HG03565 (cell line): ENCODE measurements at regions not wholly inside any gene's neighbourhood (a gene's known extent, or its start where the extent isn't known, plus 50 kb on each side); places are given as distances from the start of the nearest gene placed in this dataset.
"Not testable (repeated sequence)": the region's sequence is repeated elsewhere in the genome, so short reads cannot be mapped to it uniquely, and the experiment has no call there.

ENCODE experiments used
- ATAC-seq: cut with Tn5 transposase; IDR thresholded peaks from one replicate; pipeline ENCODE4 v1.9.1; 2021; ENCODE audit warnings: mild to moderate bottlenecking, moderate library complexity; ENCODE audit not compliant: unreplicated experiment

DNA sequence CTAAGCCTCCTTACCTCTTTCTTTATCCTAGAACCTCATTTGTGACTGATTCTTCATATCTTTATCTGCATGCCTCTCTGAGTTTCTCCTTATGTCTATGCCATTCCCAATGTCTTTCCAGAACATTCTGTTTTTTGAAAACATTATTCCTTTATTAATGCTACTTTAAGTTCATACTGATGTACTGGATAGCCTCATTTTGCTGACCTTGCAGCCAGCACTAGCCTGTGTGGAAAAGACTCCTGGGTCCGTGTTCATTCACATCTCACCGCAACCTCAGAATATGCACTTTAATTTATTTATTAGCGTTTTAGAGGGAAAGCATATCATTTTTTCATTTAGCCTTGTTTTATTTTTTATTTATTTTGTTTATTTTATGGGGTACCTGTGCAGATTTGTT is 208.1 kb upstream of the NPVF start:
- no peak for ATAC-seq

DNA sequence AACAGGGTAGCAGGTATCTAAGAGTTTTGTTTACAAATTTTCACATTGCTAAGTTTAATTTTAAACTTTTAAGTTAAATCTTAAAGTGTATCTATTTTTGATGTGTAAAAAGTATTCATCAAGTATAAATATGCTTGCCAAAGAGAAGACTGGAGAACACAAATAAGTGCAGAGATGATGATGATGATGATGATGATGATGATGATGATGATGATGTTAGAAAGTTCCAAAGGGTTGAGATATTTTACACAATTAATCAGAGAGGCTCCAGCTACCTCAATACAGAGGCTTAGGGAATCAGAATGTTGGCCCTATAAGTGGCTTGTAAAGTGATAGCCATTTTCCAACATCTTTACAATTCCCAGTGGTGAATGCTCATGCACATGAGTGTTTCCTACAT is 209.0 kb upstream of the NPVF start:
- no peak for ATAC-seq

DNA sequence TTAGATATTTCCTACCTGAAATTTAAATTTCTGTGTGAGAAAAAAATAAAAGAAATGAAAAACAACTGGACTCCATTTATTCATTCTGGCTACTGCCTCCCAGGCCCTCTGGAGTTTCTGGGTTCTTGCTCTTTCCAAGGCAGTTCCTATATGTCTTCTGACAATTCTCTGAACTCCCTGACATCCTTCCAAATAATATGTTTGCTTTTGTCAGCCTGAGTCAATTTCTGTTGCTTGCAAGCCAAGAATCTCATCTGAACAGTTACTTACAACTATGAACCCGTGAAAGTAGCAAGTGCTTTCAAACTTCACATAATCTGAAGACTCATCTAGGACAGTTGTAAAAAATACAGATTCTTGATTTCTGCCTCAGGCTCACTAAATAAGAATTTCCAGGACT is 216.7 kb upstream of the NPVF start:
- ATAC-seq, result no peak

DNA sequence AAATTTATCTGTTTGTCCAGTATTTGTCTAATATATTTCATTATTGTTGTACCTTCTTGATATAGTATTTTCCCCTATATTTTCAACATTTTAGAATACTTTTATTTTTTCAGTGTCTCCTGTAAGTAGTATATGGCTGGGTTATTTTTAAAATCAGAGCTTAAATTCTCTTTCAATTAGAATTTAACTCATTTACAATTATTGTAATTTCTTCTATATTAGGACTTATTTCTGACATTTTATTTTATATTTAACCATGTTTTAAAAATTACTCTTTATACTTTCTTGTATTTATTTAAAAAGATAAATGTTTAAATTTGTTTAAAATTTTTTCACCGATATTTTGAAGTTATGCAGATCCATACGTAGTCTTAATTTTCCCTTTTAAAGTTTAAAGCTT is 220.0 kb upstream of the NPVF start:
- no peak for ATAC-seq

DNA sequence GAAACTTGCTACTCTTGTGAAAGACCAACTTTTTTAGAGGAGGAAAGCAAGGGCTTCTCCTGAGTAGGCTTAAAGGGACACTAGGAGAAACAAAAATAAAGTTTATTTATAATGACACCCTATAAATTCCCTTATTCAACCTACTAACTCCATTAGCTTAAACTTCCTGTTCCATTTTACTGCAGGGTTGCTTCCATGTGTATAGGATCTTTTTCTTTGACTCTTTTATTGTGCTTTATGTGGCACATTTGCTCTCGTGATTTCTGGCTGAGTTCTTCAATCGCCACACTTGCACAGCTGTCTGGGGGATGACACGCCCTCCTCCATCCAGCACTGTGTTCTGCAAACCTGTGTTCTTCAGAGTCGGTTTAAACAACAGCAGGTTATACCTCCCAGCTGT is 225.7 kb upstream of the NPVF start:
- ATAC-seq, result no peak

DNA sequence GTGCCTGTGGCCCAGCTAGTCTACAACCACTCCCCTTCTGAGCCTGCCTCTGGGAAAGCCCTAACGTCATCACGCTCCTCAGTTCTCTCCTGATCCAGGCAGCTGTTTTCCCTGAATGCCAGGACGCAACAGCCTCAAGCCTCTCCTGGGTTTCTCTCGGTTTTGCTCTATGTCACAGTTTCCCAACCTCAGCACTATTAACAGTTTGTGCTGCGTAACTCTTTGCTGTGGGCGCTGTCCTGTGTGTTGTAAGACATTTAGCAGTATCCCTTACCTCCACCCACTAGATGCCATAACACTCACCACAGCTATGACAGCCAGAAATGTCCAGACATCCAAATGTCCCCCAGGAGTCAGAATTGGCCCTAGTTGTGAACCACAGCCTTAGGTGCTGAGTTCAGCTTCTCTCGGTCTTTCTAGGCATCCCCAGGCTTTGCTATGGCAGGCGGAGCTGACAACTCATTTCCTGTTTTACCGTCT is 226.3 kb upstream of the NPVF start:
- ATAC-seq, result no peak

DNA sequence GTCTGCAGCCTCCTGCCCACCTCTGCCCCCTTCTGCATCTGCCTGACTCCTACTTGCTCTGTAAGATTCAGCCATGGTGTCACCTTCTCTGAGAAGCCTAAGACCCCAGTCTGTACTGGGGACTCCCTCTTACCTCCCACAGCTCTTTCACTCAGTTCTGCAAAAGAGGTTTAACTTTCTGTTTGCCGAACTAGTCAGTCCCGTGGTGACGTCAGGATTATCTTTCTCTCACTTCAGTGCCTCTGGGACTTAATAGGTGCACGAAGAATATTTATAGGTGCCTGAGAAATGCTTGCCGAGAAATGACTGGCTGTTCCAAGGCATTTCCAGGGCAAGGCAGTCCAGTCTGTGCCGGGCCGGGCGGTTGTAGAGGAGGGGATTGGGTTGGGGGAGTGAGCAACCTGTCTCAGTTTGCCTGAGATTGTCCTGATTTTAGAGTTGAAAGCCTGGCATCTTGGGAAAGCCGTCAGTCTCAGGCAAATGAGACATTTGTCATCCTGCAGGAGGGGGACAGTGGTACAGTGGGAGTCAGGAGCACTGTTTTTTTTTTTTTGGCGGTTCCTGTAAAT is 227.5 kb upstream of the NPVF start:
- ATAC-seq, result no peak

DNA sequence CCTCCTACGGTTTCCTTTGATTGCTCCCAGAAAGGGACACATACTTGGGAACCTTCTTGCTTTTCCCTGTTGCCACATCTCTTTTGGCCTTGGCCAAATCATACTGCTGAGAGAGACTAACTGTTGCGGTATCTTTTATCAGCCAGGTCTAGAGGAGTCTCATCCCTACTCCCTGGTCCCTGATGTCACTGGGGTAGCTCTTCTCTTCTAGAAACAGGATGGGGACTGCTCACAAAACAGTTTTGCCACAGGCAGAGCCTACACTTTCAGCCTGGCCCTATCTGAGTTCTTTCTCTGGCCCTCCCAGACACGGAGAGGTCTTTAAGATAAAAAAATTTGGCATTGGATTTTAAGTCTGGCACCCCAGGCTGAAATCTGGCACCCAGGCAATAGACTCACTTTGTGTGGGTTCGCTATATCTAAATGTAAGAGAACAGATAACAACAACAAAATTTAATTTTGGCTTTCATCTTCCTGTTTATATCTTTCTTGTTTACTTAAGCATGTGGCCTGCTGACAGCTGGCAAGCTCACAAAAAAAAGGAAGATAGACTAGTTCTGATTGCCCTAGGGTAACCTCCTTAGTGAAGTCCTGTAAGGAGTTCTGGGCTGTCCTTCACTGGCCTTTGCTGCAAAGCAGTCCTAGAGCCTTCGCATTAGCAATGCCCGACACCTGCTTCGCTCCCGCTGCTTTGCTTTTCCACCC is 228.3 kb upstream of the NPVF start:
- ATAC-seq, result no peak

DNA sequence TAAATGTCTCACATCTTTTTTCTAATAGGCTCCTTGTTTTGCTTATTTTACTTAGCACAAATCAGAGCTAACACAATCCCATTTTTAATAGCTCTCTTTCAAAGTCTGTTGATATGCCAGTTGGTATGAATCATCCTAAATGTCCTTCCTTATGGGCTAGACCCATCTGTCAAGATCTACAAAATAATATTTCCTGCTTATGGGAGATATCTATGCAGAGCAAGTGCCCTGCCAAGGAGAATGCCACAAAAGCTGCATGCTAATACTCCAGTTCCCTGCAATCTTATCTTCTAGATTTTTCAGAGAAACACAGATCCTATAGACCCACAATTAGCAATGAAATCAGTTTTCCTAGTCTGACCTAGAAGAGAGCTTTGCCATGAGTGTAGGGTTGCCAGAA is 230.8 kb upstream of the NPVF start:
- ATAC-seq, result no peak

DNA sequence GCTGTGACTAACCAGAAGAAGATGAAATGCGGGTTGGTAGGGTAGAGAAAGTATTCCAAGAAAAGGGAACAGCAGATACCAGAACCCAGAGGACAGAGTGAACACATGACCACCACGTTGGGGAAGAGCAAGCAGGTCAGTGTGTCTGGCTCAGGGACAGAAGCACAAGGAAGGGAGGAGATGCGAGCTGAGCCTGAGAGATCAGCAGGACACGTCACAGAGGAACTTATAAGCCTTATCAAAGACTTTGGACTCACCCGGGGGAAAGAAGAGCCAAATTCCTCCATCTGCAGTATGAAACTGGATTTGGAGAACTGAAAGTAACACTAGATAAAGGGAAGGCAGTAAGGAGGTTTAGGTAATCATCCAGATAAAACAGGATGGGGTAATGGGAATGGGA is 232.1 kb upstream of the NPVF start:
- no peak for ATAC-seq

DNA sequence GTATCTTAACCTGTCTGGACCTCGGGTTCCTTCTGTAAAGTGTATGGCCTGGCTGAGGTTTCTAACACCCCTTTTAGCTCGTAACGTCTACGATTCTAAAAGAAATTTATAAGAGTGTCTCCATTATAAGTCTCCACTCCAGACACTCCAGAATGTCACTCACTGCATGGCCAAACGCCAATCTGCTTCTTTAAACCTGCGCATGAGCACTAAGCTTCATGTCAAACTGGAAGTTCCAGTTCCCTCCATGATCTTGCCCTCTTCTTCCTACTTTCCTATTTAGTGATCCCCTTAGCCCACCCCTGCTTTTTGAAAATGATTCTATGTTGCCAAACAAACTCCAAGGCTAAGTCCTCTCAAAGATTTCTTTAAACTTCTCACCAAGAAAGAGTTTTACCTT is 241.4 kb upstream of the NPVF start:
- no peak for ATAC-seq

DNA sequence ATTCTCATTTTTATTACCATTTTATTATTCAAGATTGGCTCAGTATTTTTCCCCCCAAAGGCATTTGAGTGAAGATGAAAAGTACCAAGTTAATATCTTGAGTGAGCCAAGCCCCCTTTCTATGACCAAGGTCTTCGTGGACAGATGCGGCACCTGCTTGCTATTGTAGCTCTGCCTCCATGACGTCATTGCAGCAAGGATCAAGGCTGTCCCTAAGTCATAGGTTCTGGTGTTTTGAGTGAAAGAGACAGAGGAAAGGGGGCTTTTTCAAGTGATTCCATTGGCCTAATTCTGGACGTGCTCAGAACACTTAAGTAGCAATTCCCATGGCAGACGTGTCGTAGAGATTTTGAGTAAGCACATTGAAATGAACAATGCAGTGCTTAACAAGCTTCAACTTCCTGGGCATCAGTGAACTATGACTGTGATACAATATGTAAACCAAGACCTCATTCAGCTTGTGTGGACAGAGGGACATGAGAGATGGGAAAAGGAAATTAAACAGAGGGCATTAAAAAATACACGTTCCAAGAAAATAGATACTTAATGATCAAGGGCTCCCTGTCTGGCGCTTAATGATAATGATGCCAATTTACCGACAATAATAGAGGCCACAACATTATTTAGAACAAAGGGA is 248.7 kb upstream of the NPVF start:
- no peak for ATAC-seq

DNA sequence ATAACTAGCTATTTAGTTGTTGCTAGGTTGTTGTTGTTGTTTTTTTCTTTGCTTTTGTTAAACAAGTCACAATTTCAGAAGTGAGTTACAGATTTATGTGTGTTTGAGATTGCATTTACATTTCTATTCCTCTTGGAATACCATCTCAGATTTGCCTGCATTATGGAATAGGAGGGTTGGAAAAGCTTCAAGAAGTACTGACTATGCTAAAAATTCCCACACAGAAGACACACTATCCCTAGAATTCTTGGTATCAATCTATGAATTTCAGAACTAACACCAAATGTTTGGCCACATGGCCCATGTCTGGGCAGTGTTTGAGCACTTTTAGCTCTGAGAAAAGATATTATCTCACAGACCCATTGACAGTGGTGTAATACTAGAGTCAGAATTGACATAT is 249.9 kb upstream of the NPVF start:
- not testable (repeated sequence) for ATAC-seq

DNA sequence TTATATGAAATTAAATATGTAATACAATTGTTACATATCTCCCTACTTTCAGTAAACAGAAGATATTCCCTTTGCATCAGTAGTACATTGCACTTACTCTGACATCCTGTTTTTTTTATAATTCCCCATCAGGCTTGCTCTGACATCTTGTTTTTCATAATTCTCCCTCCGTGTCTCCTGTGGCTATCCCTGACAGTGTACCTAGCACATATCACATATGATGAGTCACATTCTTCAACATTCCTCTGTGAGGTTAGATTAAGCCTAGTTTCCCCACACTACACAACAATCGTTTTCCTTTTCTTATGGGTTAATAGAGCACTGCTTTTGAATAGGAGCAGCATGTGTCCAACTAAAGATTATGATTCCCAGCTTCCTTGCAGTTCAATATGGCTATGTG is 250.6 kb upstream of the NPVF start:
- ATAC-seq, result no peak

DNA sequence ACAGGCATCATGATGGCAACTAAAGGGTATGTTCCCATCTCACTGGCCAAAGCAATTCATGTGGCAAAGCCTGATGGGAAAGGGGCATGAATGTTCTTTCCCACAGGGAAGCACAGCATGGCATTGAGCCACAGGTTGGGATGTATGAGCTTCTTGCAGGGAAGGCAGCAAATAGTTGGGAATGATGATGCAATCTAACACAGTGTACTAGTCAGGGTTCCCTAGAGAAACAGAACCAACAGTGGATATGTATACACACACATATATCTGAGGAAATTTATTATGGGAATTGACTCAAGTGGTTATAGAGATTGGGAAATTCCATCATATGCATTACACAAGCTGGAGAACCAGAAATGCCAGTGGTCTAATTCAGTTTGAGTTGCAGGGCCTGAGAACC is 253.6 kb upstream of the NPVF start:
- no peak for ATAC-seq

DNA sequence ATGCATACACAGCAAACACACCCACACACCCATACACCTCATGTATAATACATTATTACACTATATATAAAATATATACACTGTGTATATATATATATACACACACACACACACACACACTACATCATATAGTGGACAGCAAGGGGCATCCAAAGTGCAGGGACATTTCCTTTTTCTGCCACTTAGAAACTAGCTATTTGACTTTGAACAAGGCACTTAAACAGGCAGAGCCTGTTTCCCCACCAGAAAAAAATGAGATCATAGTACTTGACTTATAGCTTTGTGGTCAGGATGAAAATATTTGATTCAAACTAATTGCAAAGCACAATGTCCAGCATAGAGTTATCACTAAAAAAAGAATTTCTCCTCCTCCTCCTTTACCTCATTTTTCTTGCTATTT is 254.3 kb upstream of the NPVF start:
- no peak for ATAC-seq

DNA sequence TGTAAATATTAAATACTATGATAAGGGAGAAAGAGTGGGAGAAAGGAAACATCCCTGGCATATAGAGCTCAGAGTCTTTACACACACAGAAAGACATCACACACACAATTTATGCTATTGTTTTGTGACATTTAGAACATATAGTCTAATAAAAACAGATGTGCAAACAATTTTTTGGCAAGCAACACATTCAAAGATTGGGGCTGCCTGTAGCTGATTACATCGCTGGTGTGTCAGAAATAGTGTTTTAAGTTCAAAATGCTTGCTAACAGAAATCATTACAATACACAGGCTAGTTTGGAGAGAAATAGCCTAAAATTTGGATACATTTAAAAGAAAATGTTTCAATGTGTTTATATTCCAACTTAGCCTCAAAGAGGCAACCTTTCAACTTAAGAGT is 256.7 kb upstream of the NPVF start:
- no peak for ATAC-seq

DNA sequence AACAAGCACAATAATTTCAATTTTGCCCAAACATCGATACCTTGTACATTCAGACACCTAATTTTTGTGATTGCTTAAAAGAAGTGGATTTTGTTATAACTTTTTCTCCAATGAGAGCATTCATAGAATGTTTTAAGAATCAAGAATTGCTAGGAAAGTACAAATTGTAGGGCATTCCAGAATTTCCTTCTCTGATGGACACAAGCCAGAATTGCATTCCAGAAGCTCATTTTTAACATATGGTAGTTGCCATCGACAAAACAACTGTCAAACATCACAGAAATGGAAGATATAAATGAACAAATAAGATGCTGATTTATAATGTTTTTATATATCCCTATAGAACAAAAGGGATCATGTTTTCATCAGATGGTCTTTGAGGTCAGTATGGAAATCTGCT is 258.4 kb upstream of the NPVF start:
- ATAC-seq, result no peak

DNA sequence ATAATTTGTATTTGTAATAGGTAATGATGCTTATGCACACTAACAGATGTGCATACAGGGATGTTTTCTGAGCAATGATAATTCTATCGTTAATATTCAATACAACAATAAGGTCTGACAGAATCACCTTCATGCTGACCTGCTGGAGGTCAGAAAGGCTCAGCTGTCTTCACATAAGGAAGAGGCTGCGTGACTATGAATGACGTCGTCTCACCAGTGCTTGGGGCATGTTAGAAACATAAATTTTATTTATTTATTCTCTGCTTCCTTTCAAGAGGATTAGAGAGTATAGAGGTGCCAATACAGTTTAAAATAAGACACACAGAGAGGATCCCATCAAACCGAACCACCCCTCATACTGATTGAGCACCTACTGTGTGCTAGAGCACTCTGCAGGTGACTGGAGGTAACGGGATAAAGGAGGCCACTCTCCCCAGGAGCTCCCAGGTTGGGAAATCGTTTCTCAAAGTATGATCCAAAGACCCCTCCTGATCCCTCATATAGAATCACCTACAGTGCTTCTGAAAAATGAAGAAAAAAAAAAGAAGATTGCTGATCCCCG is 265.6 kb upstream of the NPVF start:
- no peak for ATAC-seq

DNA sequence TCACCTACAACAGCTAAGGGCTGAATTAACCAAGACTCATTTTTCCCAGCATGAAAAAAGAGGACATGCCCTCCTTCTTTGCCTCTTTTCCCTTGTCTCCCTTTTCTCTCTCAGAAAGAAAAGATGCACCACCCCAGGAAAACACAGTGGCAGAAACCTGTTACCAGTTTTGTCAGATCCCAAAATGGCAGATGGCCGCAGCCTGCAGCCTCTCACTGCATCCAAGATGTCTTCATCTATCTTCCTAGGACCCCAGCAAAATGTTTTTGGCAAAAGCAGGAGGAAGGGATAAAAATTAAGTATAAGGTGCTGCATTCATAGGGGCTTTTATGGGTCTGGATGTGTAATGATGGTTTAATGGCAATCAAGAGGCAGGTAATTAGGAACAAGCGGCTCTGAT is 266.6 kb upstream of the NPVF start:
- ATAC-seq, result no peak

DNA sequence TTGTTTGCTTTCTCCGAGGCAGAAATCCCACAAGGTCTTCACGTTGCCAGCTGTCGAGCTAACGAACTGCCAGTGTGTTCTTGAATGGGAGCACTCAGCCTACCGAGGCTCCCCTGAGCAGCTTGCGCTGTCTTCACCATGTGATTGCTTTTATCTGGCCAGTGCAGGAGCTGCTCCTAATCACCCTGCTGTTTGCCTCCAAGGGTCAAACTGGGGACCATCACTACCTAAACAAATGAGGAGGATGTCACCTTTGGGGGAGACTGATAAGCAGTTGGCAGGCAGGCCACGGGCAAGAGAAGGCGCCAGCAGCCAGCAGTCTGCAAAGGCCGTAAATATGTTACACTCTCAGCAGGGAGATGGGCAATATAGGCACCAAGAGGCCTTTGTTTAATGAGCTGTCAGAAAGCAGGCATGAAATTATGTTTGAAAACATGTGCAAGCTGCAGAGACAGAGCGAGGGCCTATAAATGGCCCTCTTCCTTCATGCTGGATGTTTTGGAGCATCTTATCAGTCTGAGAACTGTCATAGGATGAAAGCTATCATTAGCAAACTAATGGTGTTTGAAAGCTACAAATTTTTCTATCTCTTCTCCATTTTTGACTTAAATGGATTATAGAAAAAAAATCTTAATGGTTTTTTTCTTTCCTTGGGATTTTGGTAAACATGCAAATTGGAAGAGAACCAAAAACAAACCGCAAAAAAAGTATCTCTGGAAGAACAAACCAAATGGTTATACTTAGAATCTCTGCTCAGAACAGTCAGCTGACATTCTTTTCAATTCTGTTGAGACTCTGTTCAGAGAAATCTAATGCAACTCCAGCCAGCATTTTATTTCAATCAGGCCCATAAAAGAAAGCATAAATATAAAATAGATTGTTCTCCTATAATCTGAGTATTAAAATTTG is 267.3 kb upstream of the NPVF start:
- no peak for ATAC-seq
